ENCODE measurements at regions not wholly inside any gene's neighbourhood (a gene's known extent, or its start where the extent isn't known, plus 50 kb on each side); places are given as distances from the start of the nearest gene placed in this dataset.

DNA sequence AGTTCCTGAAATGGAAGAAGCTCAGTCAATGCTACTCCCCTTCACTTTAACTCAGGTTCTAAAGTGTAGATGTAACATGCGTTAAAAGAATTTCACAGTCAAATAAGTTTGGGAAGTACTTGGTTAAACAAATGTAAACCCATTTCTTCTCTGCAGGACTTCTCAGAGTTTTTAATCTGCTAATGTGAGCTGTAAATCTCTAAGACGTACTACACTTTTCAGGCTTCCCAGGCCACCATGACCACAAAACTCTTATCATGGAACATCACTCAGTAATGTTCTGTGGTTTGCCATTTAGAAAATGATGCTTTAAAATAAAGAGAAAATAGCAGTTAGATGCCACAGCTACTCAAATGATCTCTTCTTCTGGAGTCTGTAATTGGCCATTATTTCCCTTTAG is 104.3 kb downstream of the HHIPL2 start:
- TF ChIP-seq ZNF274 (IDR thresholded peaks at IDR 0.05; ENCODE audit: low read depth, low read length) (no peak), SUZ12 (IDR thresholded peaks at IDR 0.05; ENCODE audit: extremely low read depth, insufficient read depth, insufficient read length) (no peak)

All from NT2/D1 (cell line).